ENCODE measurements at regions not wholly inside any gene's neighbourhood (a gene's known extent, or its start where the extent isn't known, plus 50 kb on each side); places are given as distances from the start of the nearest gene placed in this dataset.
"Not testable (repeated sequence)": the region's sequence is repeated elsewhere in the genome, so short reads cannot be mapped to it uniquely, and the experiment has no call there.

GRCh38 chr6:40139447-40139846, 205.2 kb upstream of the MOCS1 start:
- DNase-seq (ENCODE audit: low read depth): no peak
- no peak for TF ChIP-seq CTCF (IDR thresholded peaks at IDR 0.05; ENCODE audit: insufficient read depth, low read length)
- no peak overlapping the region for H3K4me3 ChIP-seq (ENCODE audit: low read depth, low read length)

- TF ChIP-seq CTCF (IDR thresholded peaks at IDR 0.05; ENCODE audit: insufficient read depth, low read length): no peak
- DNase-seq (ENCODE audit: low read depth): no peak
- no peak overlapping the region for H3K4me3 ChIP-seq (ENCODE audit: low read depth, low read length)
Observed at GRCh38 chr6:40138273-40138720, 204.0 kb upstream of the MOCS1 start.

DNA sequence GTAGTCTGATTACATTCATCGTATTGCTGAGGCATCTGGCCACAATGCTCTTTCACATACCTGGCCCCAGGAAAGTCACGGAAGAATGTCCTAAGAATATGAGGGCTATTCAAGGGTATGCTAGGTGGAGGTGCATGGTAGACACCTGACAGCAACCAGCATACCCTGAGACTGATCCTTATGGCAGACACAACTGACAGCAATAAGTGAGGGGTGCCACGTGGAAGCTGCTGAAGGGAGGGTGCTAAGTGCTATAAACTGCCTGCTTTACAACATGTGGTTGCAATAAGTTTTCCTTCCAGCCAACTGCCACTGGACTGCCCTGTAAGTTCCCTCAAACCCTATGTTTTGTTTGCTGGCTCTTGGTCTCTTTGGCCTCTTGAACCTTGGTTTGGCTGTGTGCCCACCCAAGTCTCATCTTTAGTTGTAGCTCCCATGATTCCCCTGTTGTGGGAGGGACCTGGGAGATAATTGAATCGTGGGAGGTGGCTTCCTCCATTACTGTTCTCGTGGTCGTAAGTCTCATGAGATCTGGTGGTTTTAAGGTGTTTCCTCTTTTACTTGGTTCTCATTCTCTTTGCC, 201.3 kb upstream of the MOCS1 start:
- no peak for DNase-seq (ENCODE audit: low read depth)
- TF ChIP-seq CTCF (IDR thresholded peaks at IDR 0.05; ENCODE audit: insufficient read depth, low read length): no peak
- H3K4me3 ChIP-seq (ENCODE audit: low read depth, low read length): no peak overlapping the region

DNA sequence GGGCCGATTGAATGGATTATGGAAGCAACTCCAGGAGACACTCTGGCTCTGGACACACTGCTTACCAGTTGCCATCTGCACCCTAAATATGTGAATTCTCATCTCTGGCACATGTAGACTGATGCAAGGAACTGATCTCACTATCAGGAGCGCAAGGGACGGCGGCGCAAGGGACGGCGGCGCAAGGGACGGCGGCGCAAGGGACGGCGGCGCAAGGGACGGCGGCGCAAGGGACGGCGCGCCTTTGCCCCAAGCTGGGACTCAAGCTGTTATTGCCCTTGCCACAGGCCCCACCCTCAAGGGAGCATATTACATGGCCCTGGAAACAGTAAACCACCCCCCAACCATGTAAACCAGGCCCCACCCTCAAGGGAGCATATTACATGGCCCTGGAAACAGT, 199.7 kb upstream of the MOCS1 start:
- not testable (repeated sequence) for DNase-seq (ENCODE audit: low read depth); H3K4me3 ChIP-seq (ENCODE audit: low read depth, low read length)

DNA sequence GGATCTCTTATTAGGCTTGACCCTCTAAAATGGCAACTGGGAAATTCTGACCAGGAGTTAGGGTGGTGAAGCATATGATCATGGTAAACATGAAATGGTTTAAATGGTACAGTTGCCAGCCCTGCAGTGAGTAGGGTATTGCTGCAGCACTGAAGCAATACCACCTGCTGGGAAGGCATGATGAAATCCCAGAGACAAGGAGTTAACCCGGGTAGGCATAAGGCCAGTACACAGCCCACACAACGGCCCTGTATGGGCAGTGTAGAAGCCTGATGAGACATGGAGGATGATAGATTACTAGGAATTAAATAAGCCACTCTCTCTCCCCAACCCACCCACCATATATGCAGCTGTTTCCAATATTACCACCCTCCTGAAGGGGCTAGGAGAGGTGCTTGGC, 197.4 kb upstream of the MOCS1 start:
- no peak overlapping the region for H3K4me3 ChIP-seq (ENCODE audit: low read depth, low read length)
- DNase-seq (ENCODE audit: low read depth): no peak
- no peak for TF ChIP-seq CTCF (IDR thresholded peaks at IDR 0.05; ENCODE audit: insufficient read depth, low read length)

GRCh38 chr6:40128127-40128526, 193.9 kb upstream of the MOCS1 start:
- no peak for TF ChIP-seq CTCF (IDR thresholded peaks at IDR 0.05; ENCODE audit: insufficient read depth, low read length)
- no peak overlapping the region for H3K4me3 ChIP-seq (ENCODE audit: low read depth, low read length)
- no peak for DNase-seq (ENCODE audit: low read depth)

- no peak for DNase-seq (ENCODE audit: low read depth)
- no peak overlapping the region for H3K4me3 ChIP-seq (ENCODE audit: low read depth, low read length)
- no peak for TF ChIP-seq CTCF (IDR thresholded peaks at IDR 0.05; ENCODE audit: insufficient read depth, low read length)
Observed at GRCh38 chr6:40125680-40126394, 191.6 kb upstream of the MOCS1 start.

Data from fibroblast of the aortic adventitia (primary cell).